Body of pancreas (tissue), 4 donors: ENCODE measurements at regions not wholly inside any gene's neighbourhood (a gene's known extent, or its start where the extent isn't known, plus 50 kb on each side); places are given as distances from the start of the nearest gene placed in this dataset.

Experiments used
- CTCF ChIP-seq, 7 experiments: fragments of 450-650 bp in 4 of 7; fragments of 200-600 bp in 3 of 7; sonication (generic) in 3 of 7; IDR thresholded peaks; one replicate each; pipeline ENCODE4 v1.5.1; 2016 to 2019; ENCODE audit warnings: antibody characterized with exemption in 7 of 7
- POLR2A ChIP-seq, 3 donors: fragments of 450-650 bp; IDR thresholded peaks; one replicate each; pipeline ENCODE4 v1.6.1; 2016; ENCODE audit warnings: antibody characterized with exemption in 3 of 3, mild to moderate bottlenecking in 2 of 3

GRCh38 chr3:53973905-53974304 is 82.2 kb upstream of the SELENOK start:
- no peak for TF ChIP-seq CTCF (IDR thresholded peaks at IDR 0.05)
- TF ChIP-seq POLR2A (IDR thresholded peaks at IDR 0.05): no peak
